ENCODE measurements at regions not wholly inside any gene's neighbourhood (a gene's known extent, or its start where the extent isn't known, plus 50 kb on each side); places are given as distances from the start of the nearest gene placed in this dataset.
"Not testable (repeated sequence)": the region's sequence is repeated elsewhere in the genome, so short reads cannot be mapped to it uniquely, and the experiment has no call there.

DNA sequence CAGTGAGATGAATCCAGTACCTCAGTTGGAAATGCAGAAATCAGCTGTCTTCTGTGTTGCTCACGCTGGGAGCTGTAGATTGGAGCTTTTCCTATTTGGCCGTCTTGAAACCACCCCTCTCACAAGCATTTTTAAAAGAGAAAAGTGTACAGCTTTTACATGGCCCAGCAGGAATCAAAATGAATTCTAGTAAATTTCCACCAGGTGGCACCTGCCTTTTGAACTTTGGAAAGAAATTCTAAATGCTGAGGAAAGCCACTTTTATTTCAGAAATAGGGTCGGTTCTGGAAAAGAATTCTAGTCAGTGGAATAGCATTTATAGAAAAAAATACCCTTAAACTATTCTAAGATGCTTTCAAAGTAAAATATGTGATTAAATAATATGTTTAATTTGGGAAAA, 647.8 kb downstream of the CD109 start:
- DNase-seq (ENCODE audit: low spot score in 2 of 2): no peak
- intact Hi-C loops (cut with DNase I; ENCODE audit: low total_unique reads): no loop called here
- H3K27me3 ChIP-seq: no peaks in the 10 kb centered on the region
- no peaks in the 10 kb centered on the region for H3K9me3 ChIP-seq
- no peaks in the 10 kb centered on the region for H3K4me1 ChIP-seq
- no peak overlapping the region for H3K27ac ChIP-seq
- H3K4me3 ChIP-seq: no peak overlapping the region
- TF ChIP-seq CTCF (IDR thresholded peaks at IDR 0.05): no peak
- TF ChIP-seq POLR2A (IDR thresholded peaks at IDR 0.05): no peak
- no peak for TF ChIP-seq POLR2AphosphoS5 (IDR thresholded peaks at IDR 0.05)
- no peaks in the 10 kb centered on the region for H3K36me3 ChIP-seq

DNA sequence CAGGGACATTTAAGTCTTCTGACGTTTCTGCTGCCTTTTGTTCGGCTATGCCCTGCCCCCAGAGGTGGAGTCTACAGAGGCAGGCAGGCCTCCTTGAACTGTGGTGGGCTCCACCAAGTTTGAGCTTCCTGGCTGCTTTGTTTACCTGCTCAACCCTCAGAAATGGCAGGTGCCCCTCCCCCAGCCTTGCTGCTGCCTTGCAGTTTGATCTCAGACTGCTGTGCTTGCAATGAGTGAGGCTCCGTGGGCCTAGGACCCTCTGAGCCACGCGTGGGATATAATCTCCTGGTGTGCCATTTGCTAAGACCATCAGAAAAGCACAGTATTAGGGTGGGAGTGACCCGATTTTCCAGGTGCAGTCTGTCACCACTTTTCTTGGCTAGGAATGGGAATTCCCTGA, 647.3 kb downstream of the CD109 start:
- H3K36me3 ChIP-seq; H3K4me1 ChIP-seq; DNase-seq (ENCODE audit: low spot score in 2 of 2); H3K9me3 ChIP-seq; H3K4me3 ChIP-seq; intact Hi-C loops (cut with DNase I; ENCODE audit: low total_unique reads); H3K27ac ChIP-seq; H3K27me3 ChIP-seq: not testable (repeated sequence)

- no peaks in the 10 kb centered on the region for H3K36me3 ChIP-seq
- no peaks in the 10 kb centered on the region for H3K9me3 ChIP-seq
- no peaks in the 10 kb centered on the region for H3K4me1 ChIP-seq
- TF ChIP-seq POLR2AphosphoS5 (IDR thresholded peaks at IDR 0.05) (no peak), POLR2A (IDR thresholded peaks at IDR 0.05) (no peak), CTCF (IDR thresholded peaks at IDR 0.05) (no peak)
- intact Hi-C loops (cut with DNase I; ENCODE audit: low total_unique reads): no loop called here
- H3K27me3 ChIP-seq: no peaks in the 10 kb centered on the region
- no peak for DNase-seq (ENCODE audit: low spot score in 2 of 2)
- no peak overlapping the region for H3K27ac ChIP-seq
- H3K4me3 ChIP-seq: no peak overlapping the region
Observed at GRCh38 chr6:74334722-74335121, 638.7 kb downstream of the CD109 start.

GRCh38 chr6:74333406-74333805, 637.4 kb downstream of the CD109 start:
- no peak for TF ChIP-seq CTCF (IDR thresholded peaks at IDR 0.05)
- TF ChIP-seq POLR2A (IDR thresholded peaks at IDR 0.05): no peak
- TF ChIP-seq POLR2AphosphoS5 (IDR thresholded peaks at IDR 0.05): no peak
- Histone ChIP-seq H3K4me3 (no peak overlapping the region), H3K4me1 (no peaks in the 10 kb centered on the region)

GRCh38 chr6:74320715-74321114, 624.7 kb downstream of the CD109 start:
- intact Hi-C loops (cut with DNase I; ENCODE audit: low total_unique reads): no loop called here
- H3K4me1 ChIP-seq: no peaks in the 10 kb centered on the region
- H3K27me3 ChIP-seq: no peaks in the 10 kb centered on the region
- H3K27ac ChIP-seq: no peak overlapping the region
- H3K36me3 ChIP-seq: no peaks in the 10 kb centered on the region
- H3K9me3 ChIP-seq: no peaks in the 10 kb centered on the region
- TF ChIP-seq POLR2A (IDR thresholded peaks at IDR 0.05) (no peak), CTCF (IDR thresholded peaks at IDR 0.05) (no peak), POLR2AphosphoS5 (IDR thresholded peaks at IDR 0.05) (no peak)
- no peak for DNase-seq (ENCODE audit: low spot score in 2 of 2)
- H3K4me3 ChIP-seq: no peak overlapping the region

More at GRCh38 chr6:74333406-74333805, 637.4 kb downstream of the CD109 start:
- no peaks in the 10 kb centered on the region for H3K36me3 ChIP-seq
- no peak for DNase-seq (ENCODE audit: low spot score in 2 of 2)
- no peaks in the 10 kb centered on the region for H3K27me3 ChIP-seq
- H3K9me3 ChIP-seq: no peaks in the 10 kb centered on the region
- intact Hi-C loops (cut with DNase I; ENCODE audit: low total_unique reads): no loop called here
- H3K27ac ChIP-seq: no peak overlapping the region

GRCh38 chr6:74320074-74320473, 624.1 kb downstream of the CD109 start:
- H3K27me3 ChIP-seq: no peaks in the 10 kb centered on the region
- no peaks in the 10 kb centered on the region for H3K9me3 ChIP-seq
- H3K27ac ChIP-seq: no peak overlapping the region
- intact Hi-C loops (cut with DNase I; ENCODE audit: low total_unique reads): no loop called here
- no peaks in the 10 kb centered on the region for H3K4me1 ChIP-seq
- no peak for DNase-seq (ENCODE audit: low spot score in 2 of 2)
- TF ChIP-seq POLR2AphosphoS5 (IDR thresholded peaks at IDR 0.05) (no peak), POLR2A (IDR thresholded peaks at IDR 0.05) (no peak), CTCF (IDR thresholded peaks at IDR 0.05) (no peak)
- no peak overlapping the region for H3K4me3 ChIP-seq
- H3K36me3 ChIP-seq: no peaks in the 10 kb centered on the region

Measured in breast epithelium (tissue), 4 donors.